ENCODE measurements at regions not wholly inside any gene's neighbourhood (a gene's known extent, or its start where the extent isn't known, plus 50 kb on each side); places are given as distances from the start of the nearest gene placed in this dataset.

GRCh38 chr11:135027461-135027860 is 615.4 kb upstream of the B3GAT1 start:
- no peak for TF ChIP-seq ZFP3 (CRISPR knock-in tag; IDR thresholded peaks at IDR 0.05)
- TF ChIP-seq ARNTL (CRISPR knock-in tag; IDR thresholded peaks at IDR 0.05; ENCODE audit: borderline replicate concordance, low read depth), result no peak
- TF ChIP-seq PATZ1 (CRISPR knock-in tag; IDR thresholded peaks at IDR 0.05; ENCODE audit: borderline replicate concordance), result no peak
